Osteoblast (primary cell): ENCODE measurements at regions not wholly inside any gene's neighbourhood (a gene's known extent, or its start where the extent isn't known, plus 50 kb on each side); places are given as distances from the start of the nearest gene placed in this dataset.
A peak's percentile ranks its signal among the peaks of the same experiment; 100 is the strongest.

Experiments used
- DNase-seq: peaks from one replicate; pipeline ENCODE4 v3.0.0; 2011; ENCODE audit warnings: low spot score, mixed read lengths; ENCODE audit not compliant: insufficient read length; ENCODE audit errors: missing footprints
- H2AFZ ChIP-seq: 2 replicates; pipeline ENCODE4 v1.6.0; 2011; ENCODE audit warnings: mild to moderate bottlenecking, low read length
- H3K27ac ChIP-seq: 2 replicates; pipeline ENCODE4 v1.5.1; 2011; ENCODE audit warnings: mild to moderate bottlenecking, low read depth, low read length, moderate library complexity
- H3K27me3 ChIP-seq: 2 replicates; pipeline ENCODE4 v1.6.0; 2012; ENCODE audit warnings: mild to moderate bottlenecking, control low read depth, inconsistent platforms, low read length, moderate library complexity; ENCODE audit not compliant: insufficient read depth
- H3K36me3 ChIP-seq: 2 replicates; pipeline ENCODE4 v1.5.1; 2011; ENCODE audit warnings: mild to moderate bottlenecking, low read length, control low read depth, moderate library complexity; ENCODE audit not compliant: insufficient read depth
- H3K4me1 ChIP-seq: 2 replicates; pipeline ENCODE4 v1.5.1; 2011; ENCODE audit warnings: mild to moderate bottlenecking, low read length, control low read depth, moderate library complexity; ENCODE audit not compliant: insufficient read depth
- H3K4me2 ChIP-seq: 2 replicates; pipeline ENCODE4 v1.6.0; 2011; ENCODE audit warnings: mild to moderate bottlenecking, low read length; ENCODE audit not compliant: insufficient read depth
- H3K4me3 ChIP-seq: fragments of 200-600 bp; sonication (generic); 3 replicates; pipeline ENCODE4 v1.5.1; 2012; ENCODE audit warnings: mild to moderate bottlenecking, low read length, inconsistent platforms; ENCODE audit not compliant: insufficient read depth
- H3K79me2 ChIP-seq: 2 replicates; pipeline ENCODE4 v1.6.0; 2012; ENCODE audit warnings: mild to moderate bottlenecking, low read length, control low read depth, inconsistent platforms; ENCODE audit not compliant: insufficient read depth
- H3K9me3 ChIP-seq: 2 replicates; pipeline ENCODE4 v1.5.1; 2011; ENCODE audit warnings: low read depth, low read length, control low read depth
- H4K20me1 ChIP-seq: 2 replicates; pipeline ENCODE4 v1.6.0; 2012; ENCODE audit warnings: mild to moderate bottlenecking, low read length, control low read depth; ENCODE audit not compliant: insufficient read depth
- TF ChIP-seq, protein P1 (sequence below): IDR thresholded peaks from 2 replicates; pipeline ENCODE4 v1.5.1; 2011; ENCODE audit warnings: mild to moderate bottlenecking, low read depth, low read length, moderate library complexity; ENCODE audit errors: extremely low read depth

GRCh38 chr17:13442361-13442760 is 159.4 kb downstream of the HS3ST3A1 start:
- DNase-seq, result no peak
- Histone ChIP-seq H3K9me3 (no peaks in the 10 kb centered on the region), H3K27me3 (no peaks in the 10 kb centered on the region), H3K4me3 (no peak overlapping the region), H4K20me1 (no peaks in the 10 kb centered on the region), H3K27ac (no peak overlapping the region), H3K36me3 (no peaks in the 10 kb centered on the region), H2AFZ (no peak overlapping the region), H3K79me2 (no peaks in the 10 kb centered on the region), H3K4me2 (no peak overlapping the region), H3K4me1 (peaks cover 11% of the 10 kb centered on the region)
- TF ChIP-seq, protein P1, sequence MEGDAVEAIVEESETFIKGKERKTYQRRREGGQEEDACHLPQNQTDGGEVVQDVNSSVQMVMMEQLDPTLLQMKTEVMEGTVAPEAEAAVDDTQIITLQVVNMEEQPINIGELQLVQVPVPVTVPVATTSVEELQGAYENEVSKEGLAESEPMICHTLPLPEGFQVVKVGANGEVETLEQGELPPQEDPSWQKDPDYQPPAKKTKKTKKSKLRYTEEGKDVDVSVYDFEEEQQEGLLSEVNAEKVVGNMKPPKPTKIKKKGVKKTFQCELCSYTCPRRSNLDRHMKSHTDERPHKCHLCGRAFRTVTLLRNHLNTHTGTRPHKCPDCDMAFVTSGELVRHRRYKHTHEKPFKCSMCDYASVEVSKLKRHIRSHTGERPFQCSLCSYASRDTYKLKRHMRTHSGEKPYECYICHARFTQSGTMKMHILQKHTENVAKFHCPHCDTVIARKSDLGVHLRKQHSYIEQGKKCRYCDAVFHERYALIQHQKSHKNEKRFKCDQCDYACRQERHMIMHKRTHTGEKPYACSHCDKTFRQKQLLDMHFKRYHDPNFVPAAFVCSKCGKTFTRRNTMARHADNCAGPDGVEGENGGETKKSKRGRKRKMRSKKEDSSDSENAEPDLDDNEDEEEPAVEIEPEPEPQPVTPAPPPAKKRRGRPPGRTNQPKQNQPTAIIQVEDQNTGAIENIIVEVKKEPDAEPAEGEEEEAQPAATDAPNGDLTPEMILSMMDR, result no peak

- H2AFZ ChIP-seq, result no peak overlapping the region
- TF ChIP-seq, protein P1, result no peak
- no peaks in the 10 kb centered on the region for H3K9me3 ChIP-seq
These were observed 159.9 kb downstream of the HS3ST3A1 start for GRCh38 chr17:13441873-13442272.

GRCh38 chr17:13437966-13438779 is 163.6 kb downstream of the HS3ST3A1 start:
- Histone ChIP-seq H3K27ac (peak overlapping the region; percentile 24), H3K4me1 (peaks cover 11% of the 10 kb centered on the region), H2AFZ (peak overlapping the region; percentile 78), H3K4me2 (peak overlapping the region; percentile 64), H3K9me3 (no peaks in the 10 kb centered on the region), H3K79me2 (no peaks in the 10 kb centered on the region), H3K4me3 (no peak overlapping the region), H4K20me1 (no peaks in the 10 kb centered on the region), H3K27me3 (no peaks in the 10 kb centered on the region), H3K36me3 (no peaks in the 10 kb centered on the region)
- peak; percentile 76 for DNase-seq
- TF ChIP-seq, protein P1, result no peak

More at GRCh38 chr17:13441873-13442272, 159.9 kb downstream of the HS3ST3A1 start:
- Histone ChIP-seq H3K4me1 (peaks cover 11% of the 10 kb centered on the region), H3K4me3 (no peak overlapping the region), H3K36me3 (no peaks in the 10 kb centered on the region), H3K27ac (no peak overlapping the region), H3K79me2 (no peaks in the 10 kb centered on the region), H3K4me2 (no peak overlapping the region), H3K27me3 (no peaks in the 10 kb centered on the region), H4K20me1 (no peaks in the 10 kb centered on the region)
- no peak for DNase-seq

- peaks cover 11% of the 10 kb centered on the region for H3K4me1 ChIP-seq
- H3K79me2 ChIP-seq, result no peaks in the 10 kb centered on the region
- TF ChIP-seq, protein P1, result no peak
These were observed 166.5 kb downstream of the HS3ST3A1 start for GRCh38 chr17:13435230-13435629.

More at GRCh38 chr17:13435230-13435629, 166.5 kb downstream of the HS3ST3A1 start:
- Histone ChIP-seq H3K27me3 (no peaks in the 10 kb centered on the region), H2AFZ (no peak overlapping the region), H3K9me3 (no peaks in the 10 kb centered on the region), H3K36me3 (no peaks in the 10 kb centered on the region), H3K27ac (no peak overlapping the region), H4K20me1 (no peaks in the 10 kb centered on the region), H3K4me2 (no peak overlapping the region), H3K4me3 (no peak overlapping the region)
- DNase-seq, result no peak
